ENCODE measurements at regions not wholly inside any gene's neighbourhood (a gene's known extent, or its start where the extent isn't known, plus 50 kb on each side); places are given as distances from the start of the nearest gene placed in this dataset.

DNA sequence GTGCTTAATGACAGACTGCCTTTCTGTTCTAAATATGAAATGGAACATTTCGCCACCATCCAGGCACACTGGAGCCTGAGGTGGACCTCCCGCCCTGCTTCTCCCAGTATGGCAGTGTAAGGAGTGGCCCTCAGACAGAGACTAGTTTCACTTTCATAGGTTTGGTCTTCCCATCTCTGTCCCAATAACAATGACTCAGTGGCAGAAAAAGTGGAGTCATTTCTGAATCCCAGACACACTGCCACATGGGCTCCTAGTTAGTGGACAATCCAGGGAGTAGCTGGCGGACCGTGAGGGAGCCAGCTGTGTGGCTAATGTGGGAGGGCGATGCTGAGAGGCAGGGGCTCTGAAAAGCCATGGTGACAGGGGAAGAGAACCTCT lies 95.6 kb upstream of the TSPAN2 start:
- TF ChIP-seq, protein P1, sequence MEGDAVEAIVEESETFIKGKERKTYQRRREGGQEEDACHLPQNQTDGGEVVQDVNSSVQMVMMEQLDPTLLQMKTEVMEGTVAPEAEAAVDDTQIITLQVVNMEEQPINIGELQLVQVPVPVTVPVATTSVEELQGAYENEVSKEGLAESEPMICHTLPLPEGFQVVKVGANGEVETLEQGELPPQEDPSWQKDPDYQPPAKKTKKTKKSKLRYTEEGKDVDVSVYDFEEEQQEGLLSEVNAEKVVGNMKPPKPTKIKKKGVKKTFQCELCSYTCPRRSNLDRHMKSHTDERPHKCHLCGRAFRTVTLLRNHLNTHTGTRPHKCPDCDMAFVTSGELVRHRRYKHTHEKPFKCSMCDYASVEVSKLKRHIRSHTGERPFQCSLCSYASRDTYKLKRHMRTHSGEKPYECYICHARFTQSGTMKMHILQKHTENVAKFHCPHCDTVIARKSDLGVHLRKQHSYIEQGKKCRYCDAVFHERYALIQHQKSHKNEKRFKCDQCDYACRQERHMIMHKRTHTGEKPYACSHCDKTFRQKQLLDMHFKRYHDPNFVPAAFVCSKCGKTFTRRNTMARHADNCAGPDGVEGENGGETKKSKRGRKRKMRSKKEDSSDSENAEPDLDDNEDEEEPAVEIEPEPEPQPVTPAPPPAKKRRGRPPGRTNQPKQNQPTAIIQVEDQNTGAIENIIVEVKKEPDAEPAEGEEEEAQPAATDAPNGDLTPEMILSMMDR (IDR thresholded peaks at IDR 0.05; ENCODE audit: low read length), result no peak
- TF ChIP-seq EZH2phosphoT487 (IDR thresholded peaks at IDR 0.05; ENCODE audit: low read length) (no peak), EZH2 (optimal IDR thresholded peaks at IDR 0.05; ENCODE audit: low read depth, low read length) (no peak)

Measured in MM.1S (cell line).